ENCODE measurements at regions not wholly inside any gene's neighbourhood (a gene's known extent, or its start where the extent isn't known, plus 50 kb on each side); places are given as distances from the start of the nearest gene placed in this dataset.

GRCh38 chr7:91533996-91534395 lies 269.8 kb downstream of the FZD1 start:
- no peak overlapping the region for H3K9ac ChIP-seq (ENCODE audit: insufficient read depth in 1 of 2, low read depth in 2 of 2, low read length in 2 of 2)
- CTCF ChIA-PET (ENCODE audit: low intra/inter-chr PET ratio) = no interaction called here
- no peak for TF ChIP-seq ERF (CRISPR knock-in tag; IDR thresholded peaks at IDR 0.05)
- TF ChIP-seq ARID3A (IDR thresholded peaks at IDR 0.05; ENCODE audit: borderline replicate concordance, low read depth, low read length) = no peak
- TF ChIP-seq FOXM1 (IDR thresholded peaks at IDR 0.05; ENCODE audit: low read depth) = no peak
- no peak for TF ChIP-seq FOXM1 (CRISPR knock-in tag; IDR thresholded peaks at IDR 0.05; ENCODE audit: low read depth)
- no peak for TF ChIP-seq ZNF778 (CRISPR knock-in tag; IDR thresholded peaks at IDR 0.05)
- TF ChIP-seq MEF2D (tag; conservative IDR thresholded peaks at IDR 0.05; ENCODE audit: low read depth) = no peak
- no peak for TF ChIP-seq ZNF316 (IDR thresholded peaks at IDR 0.05)
- TF ChIP-seq MED1 (CRISPR knock-in tag; IDR thresholded peaks at IDR 0.05; ENCODE audit: borderline replicate concordance) = no peak
- no peak for ATAC-seq
- 0% methylated on average over 1 of the region's 1 CpG for WGBS (ENCODE audit: insufficient coverage, low coverage, missing lambda C conversion rate)
- H3K9me1 ChIP-seq (ENCODE audit: control insufficient read depth, insufficient read depth, low read length) = no peaks in the 10 kb centered on the region
- no peaks in the 10 kb centered on the region for H3K36me3 ChIP-seq (ENCODE audit: control insufficient read depth, insufficient read depth, low read length)
- H3K27ac ChIP-seq (ENCODE audit: extremely low read depth, low read depth, low read length) = no peak overlapping the region
- H3K4me1 ChIP-seq (replicated peaks in 1 of 2; ENCODE audit: control insufficient read depth in 2 of 2, insufficient read depth in 2 of 2, low read length in 2 of 2) = no peaks in the 10 kb centered on the region
- H2AFZ ChIP-seq (ENCODE audit: low read depth, low read length) = no peak overlapping the region
- H3K79me2 ChIP-seq (ENCODE audit: control insufficient read depth, insufficient read depth, low read length) = no peaks in the 10 kb centered on the region
- intact Hi-C loops (cut with micrococcal nuclease) = no loop called here
- no peak for DNase-seq (ENCODE audit: extremely low read depth in 1 of 4, low spot score in 3 of 4)
- H3K4me3 ChIP-seq = no peak overlapping the region
- no peaks in the 10 kb centered on the region for H3K27me3 ChIP-seq (ENCODE audit: control insufficient read depth in 2 of 2, insufficient read depth in 2 of 2, low read length in 2 of 2)
- POLR2A ChIA-PET = interaction anchor here (1.2 kb wide), 1 partner anchor 15 kb away, joined by 3 read pairs; no protein-coding TSS in a partner anchor
- no TSS peak for BruUV-seq (replicated peaks)
- no peaks in the 10 kb centered on the region for H4K20me1 ChIP-seq (replicated peaks; ENCODE audit: control insufficient read depth, insufficient read depth, low read length)
- H3K4me2 ChIP-seq (ENCODE audit: insufficient read depth, low read length) = no peak overlapping the region
- H3K9me3 ChIP-seq (replicated peaks; ENCODE audit: control insufficient read depth, insufficient read depth, low read depth, low read length) = no peaks in the 10 kb centered on the region
- in situ Hi-C loops (cut with MboI) = no loop called here
- FAIRE-seq = no peak
